ENCODE measurements at regions not wholly inside any gene's neighbourhood (a gene's known extent, or its start where the extent isn't known, plus 50 kb on each side); places are given as distances from the start of the nearest gene placed in this dataset.

GRCh38 chr7:45241339-45242109 is 83.9 kb downstream of the RAMP3 start:
- DNase-seq (ENCODE audit: low read depth in 2 of 2), result no peak
- TF ChIP-seq CTCF (IDR thresholded peaks at IDR 0.05; ENCODE audit: low read depth, low read length), result no peak
- no peak overlapping the region for H3K4me3 ChIP-seq (replicated peaks in 1 of 2; ENCODE audit: low read depth in 2 of 2, low read length in 2 of 2)

- no peak for TF ChIP-seq CTCF (IDR thresholded peaks at IDR 0.05; ENCODE audit: low read depth, low read length)
- DNase-seq (ENCODE audit: low read depth in 2 of 2), result no peak
Measured at GRCh38 chr7:45242261-45242660, 84.7 kb downstream of the RAMP3 start.

GRCh38 chr7:45242698-45243097 is 85.1 kb downstream of the RAMP3 start:
- TF ChIP-seq CTCF (IDR thresholded peaks at IDR 0.05; ENCODE audit: low read depth, low read length), result no peak
- H3K4me3 ChIP-seq (replicated peaks in 1 of 2; ENCODE audit: low read depth in 2 of 2, low read length in 2 of 2), result no peak overlapping the region
- DNase-seq (ENCODE audit: low read depth in 2 of 2), result no peak

More at GRCh38 chr7:45242261-45242660, 84.7 kb downstream of the RAMP3 start:
- no peak overlapping the region for H3K4me3 ChIP-seq (replicated peaks in 1 of 2; ENCODE audit: low read depth in 2 of 2, low read length in 2 of 2)

- DNase-seq (ENCODE audit: low read depth in 2 of 2), result no peak
- no peak for TF ChIP-seq CTCF (IDR thresholded peaks at IDR 0.05; ENCODE audit: low read depth, low read length)
- no peak overlapping the region for H3K4me3 ChIP-seq (replicated peaks in 1 of 2; ENCODE audit: low read depth in 2 of 2, low read length in 2 of 2)
Measured at GRCh38 chr7:45244981-45245380, 87.4 kb downstream of the RAMP3 start.

- no peak overlapping the region for H3K4me3 ChIP-seq (replicated peaks in 1 of 2; ENCODE audit: low read depth in 2 of 2, low read length in 2 of 2)
- no peak for DNase-seq (ENCODE audit: low read depth in 2 of 2)
- TF ChIP-seq CTCF (IDR thresholded peaks at IDR 0.05; ENCODE audit: low read depth, low read length), result no peak
Measured at GRCh38 chr7:45246339-45246738, 88.7 kb downstream of the RAMP3 start.

GRCh38 chr7:45252248-45252647 is 94.7 kb downstream of the RAMP3 start:
- H3K4me3 ChIP-seq (replicated peaks in 1 of 2; ENCODE audit: low read depth in 2 of 2, low read length in 2 of 2), result no peak overlapping the region
- TF ChIP-seq CTCF (IDR thresholded peaks at IDR 0.05; ENCODE audit: low read depth, low read length), result no peak
- no peak for DNase-seq (ENCODE audit: low read depth in 2 of 2)

GRCh38 chr7:45252857-45253256 is 95.3 kb downstream of the RAMP3 start:
- TF ChIP-seq CTCF (IDR thresholded peaks at IDR 0.05; ENCODE audit: low read depth, low read length), result no peak
- no peak for DNase-seq (ENCODE audit: low read depth in 2 of 2)
- no peak overlapping the region for H3K4me3 ChIP-seq (replicated peaks in 1 of 2; ENCODE audit: low read depth in 2 of 2, low read length in 2 of 2)
